HUES64 (cell line): ENCODE measurements at regions not wholly inside any gene's neighbourhood (a gene's known extent, or its start where the extent isn't known, plus 50 kb on each side); places are given as distances from the start of the nearest gene placed in this dataset.

Experiments
- H3K27ac ChIP-seq: 2 replicates; pipeline ENCODE4 v1.7.0; 2013; ENCODE audit warnings: low read depth, low read length, inconsistent platforms
- H3K27me3 ChIP-seq: 2 replicates; pipeline ENCODE4 v1.6.1; 2013; ENCODE audit warnings: mild to moderate bottlenecking, low read length; ENCODE audit not compliant: insufficient read depth
- H3K36me3 ChIP-seq: 2 replicates; pipeline ENCODE4 v1.6.1; 2013; ENCODE audit warnings: mild to moderate bottlenecking, low read length; ENCODE audit not compliant: insufficient read depth
- H3K4me1 ChIP-seq: 2 replicates; pipeline ENCODE4 v1.6.1; 2013; ENCODE audit warnings: mild to moderate bottlenecking, low read length, moderate library complexity; ENCODE audit not compliant: insufficient read depth
- H3K4me3 ChIP-seq: 2 replicates; pipeline ENCODE4 v1.5.1; 2013; ENCODE audit warnings: mild to moderate bottlenecking, low read length, moderate library complexity
- H3K9ac ChIP-seq: 2 replicates; pipeline ENCODE4 v1.6.1; 2013; ENCODE audit warnings: mild to moderate bottlenecking, low read depth, low read length
- H3K9me3 ChIP-seq: 2 replicates; pipeline ENCODE4 v1.6.1; 2013; ENCODE audit warnings: low read depth, low read length; ENCODE audit not compliant: insufficient read depth
- WGBS: fragments of 150-250, 120-280 bp; methylation state at CpG from one replicate; pipeline ENCODE4 v1.1.7; 2013; ENCODE audit warnings: missing lambda C conversion rate; 5-methylcytosine and 5-hydroxymethylcytosine counted together

DNA sequence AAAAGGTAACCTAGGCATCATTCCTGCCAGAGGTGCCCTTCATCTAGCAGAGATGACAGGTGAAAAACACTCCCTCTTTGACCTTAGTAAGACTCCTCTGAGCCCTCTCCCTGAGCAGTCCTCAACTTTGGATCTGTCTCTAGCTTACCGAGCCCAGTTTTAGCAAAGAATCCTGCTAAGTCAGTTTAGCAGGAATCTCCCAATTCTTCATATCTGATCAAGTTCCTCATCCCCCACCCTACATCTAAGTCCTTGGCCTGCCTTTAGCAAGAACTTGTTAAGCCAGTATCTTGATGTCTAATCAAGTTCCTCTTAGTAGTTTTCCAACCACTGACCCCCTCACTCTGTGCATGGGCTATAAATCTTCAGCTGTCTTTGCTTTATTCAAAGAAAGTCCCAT, 235.6 kb downstream of the OMA1 start:
- H3K27me3 ChIP-seq, result no peaks in the 10 kb centered on the region
- no peaks in the 10 kb centered on the region for H3K9me3 ChIP-seq
- H3K27ac ChIP-seq, result no peak overlapping the region
- H3K9ac ChIP-seq, result no peak overlapping the region
- 90% methylated on average over 1 of the region's 1 CpG for WGBS
- H3K36me3 ChIP-seq, result no peaks in the 10 kb centered on the region
- H3K4me1 ChIP-seq, result peaks cover 18% of the 10 kb centered on the region
- no peak overlapping the region for H3K4me3 ChIP-seq

DNA sequence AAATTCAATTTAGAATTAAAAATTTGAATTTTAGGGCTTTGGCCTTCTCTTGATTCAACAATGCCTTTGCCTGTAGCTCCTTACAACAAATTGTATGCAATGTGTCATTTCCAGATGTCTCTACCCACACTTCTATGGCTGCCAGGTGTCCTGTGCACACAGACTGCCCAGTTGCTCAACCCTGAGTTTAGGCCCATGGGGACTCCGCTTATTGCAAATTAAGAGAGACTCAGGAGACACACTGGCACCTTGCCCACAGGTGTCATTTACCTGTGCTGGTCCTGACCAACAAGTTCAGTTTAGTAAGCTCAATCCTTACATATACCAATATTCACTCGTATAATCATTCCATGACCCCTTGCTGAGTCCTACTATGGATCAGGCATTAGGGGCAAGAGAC, 236.1 kb downstream of the OMA1 start:
- WGBS, result 96% methylated on average over 2 of the region's 2 CpGs
- Histone ChIP-seq H3K36me3 (no peaks in the 10 kb centered on the region), H3K4me1 (peaks cover 18% of the 10 kb centered on the region), H3K27me3 (no peaks in the 10 kb centered on the region), H3K27ac (no peak overlapping the region), H3K9ac (no peak overlapping the region), H3K9me3 (no peaks in the 10 kb centered on the region), H3K4me3 (no peak overlapping the region)

DNA sequence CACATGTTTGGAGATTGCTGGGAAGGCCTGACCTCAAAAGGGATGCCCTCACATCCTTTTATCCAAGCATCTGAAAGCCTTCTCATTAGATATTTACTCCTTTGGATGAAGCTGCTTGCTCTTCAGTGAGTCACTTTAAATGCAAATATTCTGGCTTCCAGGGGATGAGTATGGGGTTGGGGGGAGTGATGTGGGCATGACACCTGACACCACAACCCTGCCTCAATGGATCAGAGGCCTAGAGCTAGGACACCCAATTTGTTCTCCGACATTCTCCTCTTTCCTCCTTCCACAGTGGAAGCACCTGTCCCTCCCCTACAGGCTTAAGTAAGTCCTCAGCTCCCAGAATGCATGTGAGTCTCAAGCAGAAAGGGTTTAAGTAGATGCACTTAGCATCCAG, 238.3 kb downstream of the OMA1 start:
- H3K4me1 ChIP-seq, result peaks cover 18% of the 10 kb centered on the region

DNA sequence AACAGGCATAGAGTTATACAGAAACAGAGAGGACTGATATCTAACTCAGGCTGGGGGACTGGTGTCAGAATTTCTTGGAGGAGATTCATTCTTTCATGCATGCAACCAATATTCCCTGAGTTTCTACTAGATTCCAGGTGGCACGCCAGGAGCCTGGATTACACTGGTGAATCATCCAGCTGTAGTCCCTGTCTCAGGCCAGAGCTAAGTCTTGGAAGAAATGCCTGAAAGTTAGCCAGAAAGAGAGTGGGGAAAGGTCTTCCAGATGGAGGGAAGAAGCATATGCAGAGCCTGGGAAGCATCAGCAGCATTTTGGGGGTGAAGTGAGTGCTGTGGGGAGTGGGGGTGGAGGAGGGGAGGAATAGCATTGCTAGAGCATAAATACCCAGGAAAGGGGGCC, 239.1 kb downstream of the OMA1 start:
- Histone ChIP-seq H3K27ac (no peak overlapping the region), H3K4me3 (no peak overlapping the region), H3K27me3 (no peaks in the 10 kb centered on the region), H3K4me1 (peaks cover 18% of the 10 kb centered on the region), H3K9me3 (no peaks in the 10 kb centered on the region), H3K9ac (no peak overlapping the region), H3K36me3 (no peaks in the 10 kb centered on the region)
- WGBS, result 87% methylated on average over 1 of the region's 1 CpG

More for the DNA sequence above, 238.3 kb downstream of the OMA1 start:
- 40% methylated on average over 1 of the region's 1 CpG for WGBS
- Histone ChIP-seq H3K9me3 (no peaks in the 10 kb centered on the region), H3K36me3 (no peaks in the 10 kb centered on the region), H3K27me3 (no peaks in the 10 kb centered on the region), H3K4me3 (no peak overlapping the region), H3K9ac (no peak overlapping the region), H3K27ac (no peak overlapping the region)

DNA sequence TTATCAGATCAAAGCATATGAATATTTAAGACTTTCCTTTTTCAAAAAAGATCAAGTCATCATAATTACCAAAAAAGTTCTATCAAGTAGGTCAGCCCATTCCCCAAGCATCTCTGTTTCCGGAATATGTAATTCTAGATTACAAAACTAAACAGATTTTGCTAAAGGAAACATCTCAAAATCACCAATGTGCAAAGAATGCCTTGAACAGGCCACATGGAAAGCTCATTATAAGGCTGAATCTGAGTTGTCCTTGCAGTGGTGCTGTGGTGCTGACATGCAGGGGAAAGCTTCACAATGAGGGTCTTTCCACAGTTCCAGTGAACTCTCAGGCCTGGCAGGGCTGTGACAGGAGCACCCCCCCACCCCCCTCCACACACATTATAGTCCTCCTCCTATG, 240.9 kb downstream of the OMA1 start:
- Histone ChIP-seq H3K9ac (no peak overlapping the region), H3K4me3 (no peak overlapping the region), H3K9me3 (no peaks in the 10 kb centered on the region), H3K27ac (no peak overlapping the region), H3K36me3 (no peaks in the 10 kb centered on the region), H3K27me3 (no peaks in the 10 kb centered on the region), H3K4me1 (peaks cover 18% of the 10 kb centered on the region)
- 93% methylated on average over 1 of the region's 1 CpG for WGBS

DNA sequence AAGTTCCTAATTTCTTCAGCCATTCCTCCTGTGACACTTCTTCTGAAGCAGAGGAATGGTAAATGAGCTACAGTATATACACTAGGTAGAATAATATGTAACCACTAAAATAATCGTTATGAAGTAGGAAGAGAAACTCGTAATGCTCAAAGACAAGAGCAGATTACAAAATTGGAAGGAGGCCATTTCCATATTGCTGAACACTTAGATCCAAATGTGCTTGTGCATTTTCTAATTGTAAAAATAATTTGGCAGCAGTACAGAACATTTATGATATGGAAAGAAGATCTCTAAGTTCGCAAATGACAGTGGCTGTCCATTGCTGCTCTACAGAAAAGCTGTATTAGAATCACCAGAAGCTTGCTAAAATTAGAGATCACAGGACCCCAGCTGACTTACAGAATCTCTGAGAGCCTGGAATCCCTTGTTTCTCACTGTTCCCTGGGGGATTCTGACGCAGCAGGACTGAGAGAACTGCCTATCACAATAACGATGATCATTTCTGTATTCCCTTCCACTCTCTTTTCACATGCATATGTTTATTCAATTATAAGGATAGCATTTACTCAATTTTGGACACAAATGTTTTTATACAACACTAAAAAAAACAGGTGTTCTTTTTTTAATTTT, 242.1 kb downstream of the OMA1 start:
- Histone ChIP-seq H3K9ac (no peak overlapping the region), H3K9me3 (no peaks in the 10 kb centered on the region), H3K36me3 (no peaks in the 10 kb centered on the region), H3K4me1 (peaks cover 18% of the 10 kb centered on the region), H3K27ac (no peak overlapping the region), H3K27me3 (no peaks in the 10 kb centered on the region), H3K4me3 (no peak overlapping the region)
- WGBS, result 95% methylated on average over 5 of the region's 5 CpGs

DNA sequence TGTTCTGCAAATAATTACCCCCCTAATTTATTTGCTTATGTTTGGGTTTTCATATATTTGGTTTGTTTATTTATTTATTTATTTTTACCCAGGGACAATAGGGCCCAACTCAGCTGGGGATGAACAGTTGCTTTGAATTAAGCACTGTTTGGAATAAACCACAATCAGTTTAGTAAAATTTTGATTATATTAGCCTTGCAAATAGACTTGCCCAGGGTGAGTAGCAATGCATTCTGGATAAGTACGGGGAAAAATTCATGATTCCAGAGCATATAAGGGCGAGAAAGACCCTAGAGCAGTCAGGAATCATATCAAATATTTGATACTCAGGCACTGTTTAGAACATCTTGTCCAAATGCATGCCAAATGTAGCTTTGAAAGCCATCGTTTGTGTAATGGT, 242.7 kb downstream of the OMA1 start:
- no peaks in the 10 kb centered on the region for H3K36me3 ChIP-seq
- no peak overlapping the region for H3K27ac ChIP-seq
- 62% methylated on average over 3 of the region's 3 CpGs for WGBS
- H3K9ac ChIP-seq, result no peak overlapping the region
- no peaks in the 10 kb centered on the region for H3K27me3 ChIP-seq
- H3K4me3 ChIP-seq, result no peak overlapping the region
- peaks cover 15% of the 10 kb centered on the region for H3K4me1 ChIP-seq
- H3K9me3 ChIP-seq, result no peaks in the 10 kb centered on the region

DNA sequence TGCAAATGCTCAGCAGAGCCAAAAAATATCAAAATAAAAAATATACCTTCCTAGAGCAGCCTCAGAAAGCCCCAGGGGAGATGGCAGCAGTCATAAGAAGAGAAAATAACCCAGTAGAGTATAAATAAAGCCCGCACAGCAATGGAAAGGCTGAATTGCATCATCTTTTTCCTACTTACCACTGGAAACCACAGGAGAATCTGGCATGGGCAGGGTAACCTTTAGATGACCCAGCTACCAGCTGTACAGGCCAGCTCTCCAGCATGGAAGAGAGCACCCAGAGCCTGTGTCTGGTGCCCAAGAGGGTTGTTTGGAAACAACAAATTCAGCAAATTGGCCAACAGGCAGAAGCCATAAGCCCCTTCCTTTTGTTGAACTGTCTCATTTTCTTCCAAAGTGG, 253.1 kb downstream of the OMA1 start:
- 79% methylated on average over 1 of the region's 1 CpG for WGBS
- H3K4me1 ChIP-seq, result no peaks in the 10 kb centered on the region
- H3K27ac ChIP-seq, result no peak overlapping the region
- no peak overlapping the region for H3K9ac ChIP-seq
- H3K27me3 ChIP-seq, result 0 out of 2 replicates have a peak, but pooled peaks cover 4% of the 10 kb centered on the region
- H3K36me3 ChIP-seq, result no peaks in the 10 kb centered on the region
- no peaks in the 10 kb centered on the region for H3K9me3 ChIP-seq
- no peak overlapping the region for H3K4me3 ChIP-seq

DNA sequence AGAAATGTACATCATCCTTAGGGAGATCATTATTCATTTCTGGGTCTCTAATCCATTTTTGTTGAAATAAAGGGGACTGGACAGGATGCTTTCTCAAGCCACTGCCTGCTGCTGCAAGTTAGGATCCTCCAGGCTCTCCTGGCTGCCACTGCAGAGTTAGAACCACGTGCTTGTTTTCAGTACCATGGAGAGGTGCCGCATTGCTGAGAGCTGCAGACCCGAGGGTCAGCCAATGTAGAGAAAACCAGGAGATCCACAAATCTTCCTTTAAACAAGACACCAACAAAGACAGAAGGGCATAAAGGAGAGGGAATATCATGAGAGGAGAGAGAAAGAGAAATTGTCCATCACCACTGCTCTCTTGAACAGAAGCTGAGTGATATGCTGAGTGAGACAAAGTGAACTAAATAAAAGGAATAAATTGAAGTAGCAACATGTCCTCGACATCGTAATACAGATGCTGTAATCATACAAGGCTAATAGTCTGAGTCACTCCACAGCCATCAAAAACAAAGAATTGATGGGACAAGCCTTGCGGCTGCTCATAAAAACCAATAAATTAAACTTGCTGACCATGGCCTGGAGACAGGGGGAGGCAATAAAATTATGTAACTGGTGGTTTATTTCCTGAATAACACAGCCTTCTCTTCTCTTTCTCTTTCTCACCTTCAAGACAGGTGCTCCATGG, 255.7 kb downstream of the OMA1 start:
- no peaks in the 10 kb centered on the region for H3K4me1 ChIP-seq
- WGBS, result 49% methylated on average over 6 of the region's 6 CpGs
- H3K36me3 ChIP-seq, result no peaks in the 10 kb centered on the region
- H3K9me3 ChIP-seq, result no peaks in the 10 kb centered on the region
- no peak overlapping the region for H3K9ac ChIP-seq
- H3K4me3 ChIP-seq, result no peak overlapping the region
- H3K27ac ChIP-seq, result no peak overlapping the region
- 0 out of 2 replicates have a peak, but pooled peaks cover 4% of the 10 kb centered on the region for H3K27me3 ChIP-seq

DNA sequence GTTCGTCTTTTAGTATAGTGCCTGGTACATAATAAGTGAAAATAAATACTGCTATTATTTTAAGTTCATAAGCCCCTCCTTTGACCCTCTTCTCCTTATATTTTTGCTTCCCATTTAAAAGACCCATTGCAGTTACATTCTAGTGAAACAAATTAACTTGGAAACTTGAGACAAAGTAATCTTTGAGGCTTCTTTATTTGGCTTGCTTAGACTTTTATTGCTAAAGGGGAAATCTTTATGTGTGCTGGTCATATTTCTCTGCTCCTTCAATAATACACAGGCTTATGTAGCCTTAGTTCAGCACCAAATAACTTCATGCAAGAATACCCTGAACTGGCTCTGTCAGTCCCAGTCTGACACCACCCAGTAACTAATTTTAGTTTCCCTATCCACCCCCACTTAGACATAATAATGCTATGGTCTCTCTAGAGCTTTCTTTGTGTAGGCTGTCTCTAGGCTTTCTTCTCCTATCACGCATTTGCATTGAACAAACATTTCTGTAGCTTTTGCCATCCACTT, 257.8 kb downstream of the OMA1 start:
- H3K4me3 ChIP-seq, result no peak overlapping the region
- no peaks in the 10 kb centered on the region for H3K9me3 ChIP-seq
- H3K27me3 ChIP-seq, result 0 out of 2 replicates have a peak, but pooled peaks cover 4% of the 10 kb centered on the region
- no peaks in the 10 kb centered on the region for H3K36me3 ChIP-seq
- no peaks in the 10 kb centered on the region for H3K4me1 ChIP-seq
- WGBS, result 100% methylated on average over 1 of the region's 2 CpGs
- H3K27ac ChIP-seq, result no peak overlapping the region
- H3K9ac ChIP-seq, result no peak overlapping the region

DNA sequence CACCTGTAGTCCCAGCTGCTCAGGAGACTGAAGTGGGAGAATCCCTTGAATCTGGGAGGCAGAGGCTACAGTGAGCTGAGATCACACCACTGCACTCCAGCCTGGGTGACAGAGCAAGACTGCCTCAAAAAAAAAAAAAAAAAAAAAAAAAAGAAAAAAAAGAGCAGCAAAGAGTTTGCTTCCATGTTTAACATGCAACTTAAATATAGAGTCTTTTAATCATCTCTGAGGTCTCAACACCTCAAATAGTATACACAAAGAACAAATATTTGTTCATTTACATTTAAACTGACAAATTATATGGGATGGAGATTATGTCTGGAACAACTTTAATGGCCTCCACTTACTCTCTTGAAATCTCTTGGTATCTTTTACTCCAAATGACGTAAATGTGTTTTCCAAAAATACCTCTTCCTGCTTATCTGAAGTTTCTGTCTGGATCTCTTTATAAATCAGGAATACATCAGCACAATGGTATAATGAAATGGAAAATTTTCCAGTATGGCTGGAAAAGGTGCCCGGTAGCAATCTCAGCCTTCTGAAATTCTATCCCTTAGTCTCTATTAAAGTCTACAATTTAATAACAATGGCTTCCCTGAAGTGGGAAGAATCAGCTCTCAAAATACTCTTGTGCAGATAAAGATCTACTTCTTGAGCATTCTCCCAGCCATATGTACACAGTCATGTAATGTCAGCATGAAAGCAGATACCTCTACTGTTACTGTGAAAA, 258.5 kb downstream of the OMA1 start:
- no peaks in the 10 kb centered on the region for H3K9me3 ChIP-seq
- H3K4me3 ChIP-seq, result no peak overlapping the region
- no peaks in the 10 kb centered on the region for H3K4me1 ChIP-seq
- H3K36me3 ChIP-seq, result no peaks in the 10 kb centered on the region
- H3K27ac ChIP-seq, result no peak overlapping the region
- 92% methylated on average over 2 of the region's 2 CpGs for WGBS
- 0 out of 2 replicates have a peak, but pooled peaks cover 4% of the 10 kb centered on the region for H3K27me3 ChIP-seq
- H3K9ac ChIP-seq, result no peak overlapping the region
